Globus pallidus (tissue), 1 donor: ENCODE measurements at regions not wholly inside any gene's neighbourhood (a gene's known extent, or its start where the extent isn't known, plus 50 kb on each side); places are given as distances from the start of the nearest gene placed in this dataset.

Experiments used
- DNase-seq: peaks from one replicate; pipeline ENCODE4 v3.0.0-alpha.2; 2015; ENCODE audit warnings: low spot score

DNA sequence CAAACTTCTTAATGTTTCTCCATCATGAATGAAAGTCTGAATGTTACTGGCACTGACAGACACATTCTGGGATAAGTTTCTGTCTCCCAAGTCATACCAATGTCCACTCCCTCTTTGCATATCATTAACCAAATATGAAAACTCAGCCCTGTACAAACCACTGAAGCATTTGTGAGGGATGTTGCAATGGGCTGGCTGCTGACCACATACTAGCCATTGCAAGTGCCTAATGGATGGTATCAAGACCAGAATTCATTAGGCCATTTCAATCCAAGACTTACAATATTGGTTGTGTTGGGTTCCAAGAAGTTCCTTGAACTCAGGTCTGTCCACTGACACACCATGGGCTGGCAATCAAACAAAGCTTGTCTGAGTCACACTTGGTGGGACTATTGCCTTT lies 73.8 kb downstream of the CBLN2 start:
- no peak for DNase-seq

DNA sequence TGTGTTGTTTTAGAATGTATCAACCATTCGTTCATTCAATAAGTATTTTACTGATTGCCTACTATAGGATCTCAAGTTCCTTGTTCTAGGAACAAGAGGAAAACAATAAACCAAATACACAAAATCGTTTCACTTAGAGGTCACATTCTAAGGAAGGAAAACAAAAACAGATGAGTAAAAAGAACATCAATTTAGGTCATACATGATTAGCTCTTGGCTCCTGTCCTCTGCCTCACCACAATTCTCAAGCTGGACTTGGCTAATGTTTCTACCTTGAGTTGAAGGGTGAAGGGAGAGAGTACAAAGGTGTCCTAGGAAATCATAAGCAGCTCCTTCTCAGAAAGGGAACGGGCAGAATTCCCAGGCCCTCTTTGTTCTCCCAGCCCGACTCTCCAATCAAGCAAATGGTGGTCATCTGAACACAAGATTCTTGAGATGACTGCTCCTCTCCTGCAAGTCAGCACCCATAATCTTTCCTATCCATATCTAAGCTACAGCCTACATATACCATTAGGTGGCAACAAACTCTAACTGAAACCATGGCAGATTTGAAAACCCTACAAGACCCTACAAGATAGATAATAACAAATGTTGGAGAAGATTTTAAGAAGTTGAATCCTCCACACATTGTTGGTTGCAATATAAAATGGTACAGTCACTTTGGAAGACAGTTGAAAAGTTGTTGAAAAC lies 76.0 kb downstream of the CBLN2 start:
- DNase-seq, result no peak

DNA sequence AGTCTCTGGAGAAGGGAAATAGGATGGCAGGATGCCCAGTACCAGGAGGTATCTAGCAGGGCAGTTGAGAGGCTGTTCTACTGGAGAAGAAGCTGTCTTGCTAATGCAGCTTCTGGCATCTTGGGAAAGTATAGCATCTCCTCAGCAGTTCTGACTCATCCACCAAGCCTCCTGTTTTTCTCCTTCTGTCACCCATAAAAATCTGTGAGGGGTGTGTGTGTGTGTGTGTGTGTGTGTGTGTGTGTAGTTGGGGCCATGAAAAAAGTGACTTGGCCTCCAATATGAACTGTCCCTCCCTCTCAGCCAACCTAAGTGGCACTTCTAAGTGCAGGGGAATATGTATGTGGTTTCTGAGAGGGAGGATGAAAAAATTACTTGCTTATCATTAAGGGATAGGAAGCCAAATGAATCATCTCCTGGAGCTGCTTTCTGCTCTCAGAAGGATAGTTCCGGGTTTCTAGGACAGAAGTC lies 83.9 kb downstream of the CBLN2 start:
- DNase-seq, result no peak

DNA sequence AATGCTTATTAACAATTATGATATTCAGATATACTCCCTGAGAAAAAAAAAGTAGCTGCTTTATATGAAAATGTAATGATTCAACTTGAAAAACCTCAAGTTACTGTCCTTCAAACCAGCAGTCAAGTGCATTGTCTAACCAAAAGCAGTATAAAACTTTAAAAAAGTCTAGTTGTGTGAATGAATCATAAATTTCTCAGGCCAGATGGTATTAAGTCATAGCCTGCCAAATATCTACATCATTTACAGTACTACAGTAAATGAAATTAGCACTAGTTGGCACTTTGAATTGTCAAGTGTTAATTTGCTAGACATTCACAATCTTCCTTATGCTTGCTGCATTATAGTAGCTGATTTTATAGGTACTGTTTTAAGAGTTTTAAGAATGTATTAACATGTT lies 85.9 kb downstream of the CBLN2 start:
- no peak for DNase-seq

DNA sequence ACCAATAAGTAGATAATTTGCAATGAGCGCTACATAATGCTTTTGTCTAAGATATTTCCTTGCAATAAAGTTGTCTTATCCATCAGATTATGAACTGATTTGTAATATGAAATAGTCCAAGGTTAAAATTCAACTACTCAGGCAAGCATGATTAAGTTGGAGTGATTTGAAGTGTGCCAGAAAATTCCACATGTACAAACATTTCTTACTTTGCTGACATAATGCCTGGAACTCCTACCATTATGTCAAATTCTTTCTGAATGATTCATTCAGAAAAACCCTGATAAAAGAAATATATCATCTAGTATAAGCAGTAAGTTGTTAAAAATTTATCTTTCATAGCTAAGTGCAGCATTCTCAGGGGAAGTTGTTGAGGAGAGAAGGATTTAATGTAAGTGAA lies 87.3 kb downstream of the CBLN2 start:
- DNase-seq, result no peak

DNA sequence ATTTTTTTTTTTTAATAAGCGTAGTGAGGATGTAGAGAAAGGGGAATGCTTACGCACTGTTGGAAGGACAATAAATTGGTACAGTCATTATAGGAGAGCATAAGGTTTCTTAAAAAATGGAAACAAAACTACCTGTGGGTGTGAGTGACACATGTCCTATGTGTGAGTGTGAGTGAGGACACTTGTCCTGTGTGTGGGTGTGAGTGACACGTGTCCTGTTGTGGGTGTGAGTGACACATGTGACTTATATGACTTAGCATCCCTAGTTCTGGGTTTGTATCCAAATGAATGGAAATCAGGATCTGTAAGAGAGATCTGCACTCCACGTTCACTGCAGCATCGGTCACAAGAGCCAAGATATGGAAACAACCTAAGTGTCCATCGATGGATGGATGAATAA lies 91.8 kb downstream of the CBLN2 start:
- DNase-seq, result no peak

DNA sequence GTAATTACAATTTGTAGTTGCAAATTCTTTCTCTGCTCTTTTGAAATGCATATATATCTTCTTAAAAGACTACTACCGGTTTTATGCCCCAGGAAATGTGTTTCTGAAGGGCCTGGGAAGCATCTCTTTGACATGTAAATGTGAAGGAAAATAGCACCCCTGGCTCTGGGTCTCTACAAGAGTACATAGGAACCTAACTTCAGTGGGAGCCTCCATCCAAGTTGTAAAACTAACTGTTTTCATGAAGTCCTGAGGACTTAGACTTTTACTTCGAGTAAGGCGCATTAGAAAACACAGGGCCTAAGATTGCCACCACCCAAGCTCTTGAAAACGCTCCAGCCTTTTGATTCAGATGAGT lies 99.4 kb downstream of the CBLN2 start:
- DNase-seq, result no peak

DNA sequence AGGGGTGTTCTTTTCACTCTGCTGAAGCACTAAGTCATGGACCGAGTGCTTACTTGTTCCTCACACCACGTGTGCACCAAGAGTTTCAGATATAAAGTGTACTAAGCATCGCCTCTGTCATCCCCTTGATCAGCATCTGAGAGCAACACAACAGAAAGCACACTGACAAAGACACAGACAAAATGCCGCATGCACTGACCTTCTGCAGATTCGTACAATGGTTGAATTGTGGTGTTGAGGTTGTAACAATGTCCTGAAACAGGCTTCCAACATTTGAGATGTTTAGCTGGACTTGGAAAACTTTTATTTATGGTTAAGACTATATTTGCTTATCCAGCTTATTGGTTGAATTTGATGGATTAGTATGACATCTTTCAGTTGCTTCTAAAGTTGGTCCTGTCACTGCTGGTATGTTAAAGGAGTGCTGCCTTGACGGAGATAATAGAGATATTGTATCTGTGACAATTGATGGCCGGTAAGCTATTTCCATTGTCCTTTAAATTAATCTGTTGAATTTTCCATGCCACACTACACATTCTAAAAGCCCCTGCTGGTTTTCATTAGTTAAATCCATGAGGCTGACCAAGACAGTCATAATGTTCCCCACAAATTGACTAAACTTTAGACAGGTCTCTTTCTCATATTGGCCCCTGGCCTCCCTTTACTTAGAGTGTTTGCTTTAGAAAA lies 99.9 kb downstream of the CBLN2 start:
- no peak for DNase-seq

DNA sequence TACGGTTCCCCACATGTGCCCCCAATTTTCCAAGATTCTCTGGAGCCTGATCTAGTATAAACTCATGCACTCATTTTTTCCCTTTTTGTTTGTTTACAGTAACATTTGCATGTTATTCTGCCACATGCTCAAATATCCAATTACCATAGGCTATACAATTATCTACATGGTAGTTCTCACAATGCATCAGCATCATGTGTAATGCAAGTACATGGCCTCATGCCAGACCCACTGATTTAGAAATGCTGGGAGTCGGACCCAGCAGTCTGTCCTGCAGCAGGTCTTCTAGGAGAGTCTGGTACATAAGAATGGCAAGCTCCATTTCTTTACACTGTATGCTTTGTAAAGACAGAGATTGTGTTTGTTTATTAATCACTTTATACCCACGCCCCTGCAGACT lies 107.7 kb downstream of the CBLN2 start:
- DNase-seq, result no peak

DNA sequence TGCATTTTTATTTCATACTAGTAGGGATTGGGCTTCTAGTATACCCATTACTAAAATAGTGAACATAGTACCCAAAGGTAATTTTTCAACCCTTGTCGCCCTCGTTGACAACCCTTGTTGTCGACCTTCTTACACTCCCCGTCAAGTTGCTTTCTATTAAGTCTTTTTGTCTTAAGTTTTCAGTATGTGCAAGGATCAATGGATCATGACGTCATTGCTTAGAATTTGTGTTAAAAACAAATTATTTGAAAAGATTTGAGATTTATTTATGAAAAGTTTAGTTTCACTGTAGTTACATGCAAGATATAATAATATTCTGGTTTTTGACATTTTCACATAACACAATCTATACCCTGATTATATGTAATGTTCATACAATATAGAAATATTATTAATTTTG lies 110.4 kb downstream of the CBLN2 start:
- DNase-seq, result no peak

DNA sequence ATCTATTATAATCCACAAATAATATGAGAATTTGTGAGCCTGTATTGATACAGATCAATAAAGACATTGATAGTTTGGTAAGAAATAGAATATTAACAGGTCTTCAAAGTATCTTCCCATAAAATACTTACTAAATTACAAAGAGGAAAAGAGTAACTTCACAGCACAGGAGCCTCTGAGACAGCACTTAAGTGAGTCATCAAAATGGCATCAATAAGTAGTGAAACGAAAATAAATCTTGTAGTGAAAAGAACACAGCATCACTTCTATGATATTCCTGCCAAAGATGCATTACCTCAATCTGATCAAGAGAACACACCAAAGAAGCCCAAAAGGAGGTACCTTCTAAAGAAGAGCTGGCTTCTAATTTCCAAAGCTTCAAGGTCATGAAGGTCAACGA lies 116.4 kb downstream of the CBLN2 start:
- DNase-seq, result no peak

DNA sequence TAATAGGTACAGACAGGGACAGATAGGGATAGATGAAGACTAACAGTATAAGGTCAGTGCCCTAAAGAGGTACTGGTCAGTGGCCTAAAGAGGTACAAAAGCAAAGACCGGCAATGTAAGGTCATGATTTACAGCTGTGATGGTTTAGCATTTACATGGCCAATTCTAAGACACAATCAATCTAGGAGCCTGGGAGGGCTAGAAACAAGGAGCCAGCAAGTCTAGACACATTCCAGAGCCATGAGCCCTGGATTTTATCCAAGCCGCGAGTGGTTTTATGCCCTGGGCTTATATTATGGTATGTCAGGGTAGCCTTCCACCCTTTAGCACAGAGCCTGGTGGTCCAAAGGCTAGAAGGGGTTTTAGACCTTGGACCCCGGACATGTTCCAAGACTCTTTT lies 124.2 kb downstream of the CBLN2 start:
- no peak for DNase-seq

DNA sequence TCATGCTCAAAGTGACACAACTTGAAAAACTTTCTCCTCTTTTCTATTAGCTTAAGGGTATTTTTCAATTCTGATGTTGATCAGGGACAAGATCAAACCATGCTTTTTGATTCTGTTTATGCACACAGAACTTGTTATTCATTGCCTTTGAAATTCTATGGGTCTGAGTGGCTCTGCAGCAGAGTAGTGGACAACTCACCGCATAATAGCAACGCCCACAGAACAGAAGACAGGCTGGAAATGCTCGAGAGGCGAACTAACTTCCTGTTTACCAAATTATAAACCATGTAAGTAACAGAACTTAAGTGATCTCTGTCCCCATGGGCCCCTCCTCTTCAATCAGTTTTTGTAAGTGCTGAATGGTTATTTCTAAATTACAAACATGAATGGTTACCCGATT lies 131.2 kb downstream of the CBLN2 start:
- no peak for DNase-seq

DNA sequence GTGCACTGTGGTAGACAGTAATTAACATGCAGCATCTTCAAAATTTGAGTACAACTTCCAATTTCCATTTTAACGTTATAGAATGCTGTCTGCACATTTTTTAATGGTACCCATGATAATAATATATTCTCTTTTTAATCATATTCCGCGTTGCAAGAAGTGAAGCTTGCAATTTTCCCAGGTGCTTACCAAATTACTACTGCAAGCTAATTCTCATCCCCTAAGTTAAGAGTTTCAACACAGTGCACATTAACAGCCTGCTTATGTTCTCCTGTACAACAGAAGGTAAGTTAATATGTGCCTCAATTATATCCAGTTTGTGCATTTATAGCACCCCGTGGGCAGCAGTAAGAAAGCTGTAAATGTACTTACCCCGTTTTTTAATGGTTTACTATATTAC lies 132.9 kb downstream of the CBLN2 start:
- no peak for DNase-seq

DNA sequence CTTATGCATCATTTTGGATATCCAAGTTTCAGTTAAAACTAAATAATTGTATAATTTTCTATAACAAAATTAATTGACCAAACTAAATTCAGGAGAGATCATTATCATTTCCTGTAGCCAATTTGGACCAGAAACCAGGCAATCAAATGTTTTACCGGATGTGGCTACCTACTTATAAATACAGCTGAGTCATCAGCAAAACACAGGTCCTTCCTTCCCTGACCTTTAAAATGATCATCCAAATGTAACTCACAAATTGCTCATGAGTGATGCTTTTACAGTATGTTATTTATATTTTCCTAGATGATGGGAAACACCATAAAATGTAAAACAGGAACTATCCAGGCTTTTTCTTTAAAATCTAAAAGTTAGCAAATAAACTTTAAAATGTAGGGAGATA lies 133.7 kb downstream of the CBLN2 start:
- DNase-seq, result no peak

DNA sequence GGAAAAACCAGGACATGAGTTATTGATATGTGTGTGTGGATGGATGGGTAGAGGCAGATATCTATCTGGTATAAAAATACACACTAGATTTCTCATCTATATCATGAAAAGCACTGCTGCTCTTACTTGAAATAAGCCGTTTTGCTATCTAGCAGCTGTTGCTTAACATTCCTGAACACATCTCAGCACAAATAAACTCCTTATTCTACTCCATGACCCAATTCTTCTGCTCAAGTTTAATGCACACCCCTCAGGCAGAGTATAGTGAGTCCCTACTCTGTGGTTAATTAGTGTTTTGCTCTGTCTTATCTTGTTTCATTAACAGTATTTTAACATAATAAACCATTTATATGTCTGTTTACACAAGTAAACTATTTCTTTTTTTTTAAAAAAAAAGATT lies 134.2 kb downstream of the CBLN2 start:
- DNase-seq, result no peak

DNA sequence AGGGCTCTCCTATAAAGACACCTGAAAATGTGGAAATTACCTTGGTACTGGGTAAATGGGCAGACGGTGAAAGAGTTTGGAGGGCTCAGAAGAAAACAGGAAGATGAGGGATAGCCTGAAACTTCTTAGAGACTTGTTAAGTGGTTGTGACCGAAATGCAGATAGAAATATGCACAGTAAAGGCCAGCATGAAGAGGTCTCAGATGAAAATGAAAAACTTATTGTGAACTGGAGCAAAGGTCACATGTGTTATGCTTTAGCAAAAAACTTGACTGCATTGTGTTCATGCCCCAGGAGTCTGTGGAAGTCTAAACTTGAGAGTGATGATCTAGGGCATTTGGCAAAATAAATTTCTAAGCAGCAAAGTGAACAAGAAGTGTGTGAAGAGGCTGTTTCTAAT lies 137.1 kb downstream of the CBLN2 start:
- DNase-seq, result no peak

DNA sequence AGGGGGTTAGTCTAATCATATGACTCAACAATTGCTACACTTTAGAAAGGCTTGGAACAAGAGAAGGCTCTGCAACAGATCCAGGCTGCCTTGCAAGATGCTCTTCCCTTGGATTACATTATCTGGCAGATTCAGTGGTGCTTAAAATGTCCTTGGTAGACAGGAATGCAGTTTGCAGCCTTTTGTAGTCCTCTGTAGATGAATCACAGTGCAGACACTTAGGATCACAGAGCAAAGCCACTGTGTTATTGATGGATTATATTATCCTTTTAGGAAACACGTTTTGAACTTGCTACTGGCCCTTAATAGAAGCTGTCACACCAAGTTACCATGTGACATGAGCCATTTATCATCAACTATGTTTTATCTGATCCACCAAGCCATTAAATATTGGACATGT lies 152.2 kb downstream of the CBLN2 start:
- no peak for DNase-seq

DNA sequence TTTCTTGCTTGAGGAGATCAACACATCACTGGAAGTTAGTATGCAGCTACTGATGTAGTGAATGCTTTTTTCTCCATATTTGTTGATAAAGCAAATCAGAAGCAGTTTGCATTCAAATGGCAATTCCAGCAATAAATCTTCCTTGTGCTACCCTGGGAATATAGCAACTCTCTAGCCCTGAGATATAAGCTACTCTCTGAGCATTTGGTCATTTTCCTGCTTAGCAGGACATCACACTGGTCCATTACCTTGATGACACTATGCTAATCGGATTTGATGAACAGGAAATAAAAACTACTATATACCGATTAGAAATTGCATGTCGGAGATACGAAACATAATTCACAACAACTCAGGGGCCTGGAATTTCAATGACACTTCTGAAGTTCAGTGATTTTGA lies 152.7 kb downstream of the CBLN2 start:
- no peak for DNase-seq

DNA sequence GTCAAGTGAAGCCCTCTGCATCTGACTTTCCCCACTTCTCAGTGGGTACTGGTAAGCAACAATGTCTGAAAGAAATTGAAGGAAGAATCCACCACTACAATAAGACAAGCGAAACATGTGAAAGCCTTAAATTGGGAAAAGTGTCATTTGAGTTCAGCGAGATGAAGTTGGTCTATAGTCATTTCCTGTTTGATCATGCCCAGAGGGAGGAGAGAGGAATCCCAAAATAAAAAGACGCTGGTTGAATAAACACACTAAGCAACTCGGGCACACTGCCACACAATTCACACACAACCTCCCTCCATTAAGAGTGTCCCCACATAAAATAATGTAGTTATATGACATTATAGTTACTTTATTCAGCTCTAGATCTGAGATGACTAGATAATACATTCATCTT lies 166.1 kb downstream of the CBLN2 start:
- DNase-seq, result no peak

DNA sequence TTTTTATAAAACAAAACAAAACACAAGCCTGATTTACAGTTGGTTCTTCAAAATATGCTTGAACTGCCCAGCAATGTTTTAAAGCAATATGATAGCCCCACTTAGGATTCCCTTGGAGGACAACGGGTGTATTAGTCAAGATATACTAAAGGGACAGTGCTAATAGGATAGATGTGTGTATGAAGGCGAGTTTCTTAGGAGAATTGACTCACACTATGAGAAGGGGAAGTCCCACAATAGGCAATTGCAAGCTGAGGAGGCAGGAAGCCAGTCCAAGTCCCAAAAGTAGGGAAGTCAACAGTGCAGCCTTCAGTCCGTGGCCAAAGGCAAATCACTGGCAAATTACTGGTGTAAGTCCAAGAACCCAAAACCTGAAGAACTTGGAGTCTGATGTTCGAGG lies 167.9 kb downstream of the CBLN2 start:
- DNase-seq, result no peak

DNA sequence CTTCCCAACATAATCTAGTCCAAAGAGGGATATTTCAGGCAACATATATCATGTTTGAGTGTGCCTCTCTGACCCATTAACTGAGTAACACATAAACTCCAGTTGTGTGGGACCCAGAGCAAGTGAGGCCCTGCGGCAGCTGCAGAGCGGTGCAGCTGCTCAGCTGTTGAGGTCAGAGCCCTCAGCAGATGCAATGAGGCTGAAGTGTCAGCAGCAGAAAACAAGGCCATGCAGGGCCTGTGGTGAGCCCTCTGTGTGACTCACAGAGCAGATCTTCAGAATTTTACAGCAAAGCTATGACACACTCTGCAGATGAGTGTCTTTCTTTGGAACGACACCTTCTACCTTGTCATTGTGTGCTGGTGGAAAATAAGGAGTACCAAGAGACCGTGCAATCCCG lies 168.5 kb downstream of the CBLN2 start:
- peak; percentile 4 for DNase-seq

DNA sequence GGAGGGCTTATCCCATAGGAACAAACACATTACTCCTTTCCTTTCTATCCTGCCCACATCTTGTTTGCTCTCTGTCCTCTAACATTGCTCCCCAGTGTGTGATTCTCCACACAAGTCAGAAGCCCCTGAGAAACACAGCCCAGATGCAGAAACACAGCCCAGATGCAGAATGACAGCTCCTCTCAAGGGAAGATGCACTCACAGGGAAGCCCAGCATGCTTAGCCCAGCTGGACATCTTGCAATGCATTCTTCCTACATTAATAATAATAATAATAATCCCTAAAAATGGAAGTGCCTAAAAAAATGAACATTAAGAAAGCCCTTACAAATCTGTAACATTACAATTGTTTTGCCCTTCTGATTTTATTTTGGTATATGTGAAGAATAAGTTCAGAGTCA lies 172.1 kb downstream of the CBLN2 start:
- DNase-seq, result no peak

DNA sequence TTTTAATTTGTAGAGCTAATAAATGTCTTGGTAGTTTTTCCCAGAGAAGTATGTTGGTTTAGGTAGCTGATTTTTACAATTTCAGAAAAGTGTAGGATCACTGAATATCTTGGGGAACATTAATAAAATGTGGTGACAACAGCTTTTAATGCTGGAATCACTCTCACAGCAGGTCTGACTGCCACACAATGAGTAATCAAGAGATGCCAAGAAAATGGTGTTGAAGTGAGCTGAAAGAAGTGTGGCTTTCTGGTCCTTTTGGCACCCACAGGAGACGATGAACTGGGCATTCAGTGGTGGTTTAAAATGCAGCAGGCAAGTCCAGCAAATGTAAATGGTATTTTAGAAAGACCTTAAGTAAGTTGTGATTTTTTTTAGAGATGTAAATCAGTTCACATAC lies 175.8 kb downstream of the CBLN2 start:
- no peak for DNase-seq
